ENCODE measurements at regions not wholly inside any gene's neighbourhood (a gene's known extent, or its start where the extent isn't known, plus 50 kb on each side); places are given as distances from the start of the nearest gene placed in this dataset.

DNA sequence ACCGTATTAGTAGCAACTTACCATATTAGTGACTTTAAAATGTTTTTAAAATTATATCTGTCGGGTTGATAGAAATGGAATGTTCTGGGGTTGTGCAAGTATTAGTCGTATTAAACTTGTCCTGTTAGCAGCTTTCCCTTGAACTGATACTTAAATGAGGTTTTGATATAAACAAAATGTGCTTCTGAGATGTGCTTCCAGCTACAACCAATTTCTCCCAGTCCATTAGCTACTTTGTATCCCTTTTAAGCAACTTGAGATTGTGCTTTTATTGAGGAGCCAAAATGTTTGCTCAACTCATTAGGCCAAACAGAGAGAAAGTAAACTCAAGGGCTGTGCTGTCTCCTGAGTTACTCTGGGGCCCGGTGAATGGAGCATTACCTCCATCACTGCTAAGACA is 255.0 kb upstream of the RBFOX1 start:
- Histone ChIP-seq H3K9me3 (ENCODE audit: insufficient read depth, low read length) (no peaks in the 10 kb centered on the region), H3K27me3 (ENCODE audit: low read length) (no peaks in the 10 kb centered on the region), H2AFZ (ENCODE audit: low read depth, low read length, severe bottlenecking) (no peak overlapping the region), H3K9me2 (replicated peaks; ENCODE audit: insufficient read depth, low read length) (no peaks in the 10 kb centered on the region; the same call in 1 of the 2 replicates), H3K36me3 (ENCODE audit: low read length) (no peaks in the 10 kb centered on the region), H3F3A (ENCODE audit: insufficient read depth) (no peaks in the 10 kb centered on the region), H4K20me1 (ENCODE audit: low read depth, low read length) (no peaks in the 10 kb centered on the region), H3K4me2 (ENCODE audit: low read depth, low read length, poor library complexity, severe bottlenecking) (no peak overlapping the region), H3K9ac (ENCODE audit: low read length) (no peak overlapping the region), H3K27ac (ENCODE audit: low read depth, low read length) (no peak overlapping the region), H3K79me2 (ENCODE audit: insufficient read depth, low read length) (no peaks in the 10 kb centered on the region), H3K4me3 (ENCODE audit: insufficient read depth, low read length, poor library complexity, severe bottlenecking) (no peak overlapping the region)
- TF ChIP-seq EZH2phosphoT487 (conservative IDR thresholded peaks at IDR 0.05; ENCODE audit: low read length) (no peak), CTCF (IDR thresholded peaks at IDR 0.05; ENCODE audit: insufficient read depth, low read length, poor library complexity, severe bottlenecking) (no peak)

DNA sequence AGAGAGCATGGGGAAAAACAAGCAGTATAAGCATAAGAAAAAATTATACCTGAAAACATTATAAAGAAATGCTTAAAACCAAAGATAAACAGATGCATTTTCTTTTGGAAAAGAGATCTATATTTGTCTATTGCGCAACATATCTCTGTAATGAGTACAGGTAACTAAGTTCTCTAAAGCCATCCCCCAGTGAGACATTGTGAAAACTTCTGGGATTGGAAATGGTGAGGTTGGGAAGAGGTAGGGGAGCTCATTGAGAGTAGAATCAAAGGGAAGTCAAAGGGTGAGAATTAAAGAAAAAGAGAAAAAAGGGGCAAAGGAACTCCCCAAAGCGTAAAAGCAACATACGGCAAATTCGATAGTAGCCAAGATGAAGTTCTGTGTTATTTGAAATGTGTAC is 257.9 kb upstream of the RBFOX1 start:
- H3K36me3 ChIP-seq (ENCODE audit: low read length), result no peaks in the 10 kb centered on the region
- no peaks in the 10 kb centered on the region for H3K9me3 ChIP-seq (ENCODE audit: insufficient read depth, low read length)
- no peak overlapping the region for H3K4me2 ChIP-seq (ENCODE audit: low read depth, low read length, poor library complexity, severe bottlenecking)
- H3K4me3 ChIP-seq (ENCODE audit: insufficient read depth, low read length, poor library complexity, severe bottlenecking), result no peak overlapping the region
- no peak overlapping the region for H2AFZ ChIP-seq (ENCODE audit: low read depth, low read length, severe bottlenecking)
- H4K20me1 ChIP-seq (ENCODE audit: low read depth, low read length), result no peaks in the 10 kb centered on the region
- no peaks in the 10 kb centered on the region for H3K27me3 ChIP-seq (ENCODE audit: low read length)
- no peaks in the 10 kb centered on the region for H3K9me2 ChIP-seq (replicated peaks; ENCODE audit: insufficient read depth, low read length)
- H3K27ac ChIP-seq (ENCODE audit: low read depth, low read length), result no peak overlapping the region
- H3K79me2 ChIP-seq (ENCODE audit: insufficient read depth, low read length), result no peaks in the 10 kb centered on the region
- H3F3A ChIP-seq (ENCODE audit: insufficient read depth), result no peaks in the 10 kb centered on the region
- TF ChIP-seq CTCF (IDR thresholded peaks at IDR 0.05; ENCODE audit: insufficient read depth, low read length, poor library complexity, severe bottlenecking) (no peak), EZH2phosphoT487 (conservative IDR thresholded peaks at IDR 0.05; ENCODE audit: low read length) (no peak)
- H3K9ac ChIP-seq (ENCODE audit: low read length), result no peak overlapping the region

DNA sequence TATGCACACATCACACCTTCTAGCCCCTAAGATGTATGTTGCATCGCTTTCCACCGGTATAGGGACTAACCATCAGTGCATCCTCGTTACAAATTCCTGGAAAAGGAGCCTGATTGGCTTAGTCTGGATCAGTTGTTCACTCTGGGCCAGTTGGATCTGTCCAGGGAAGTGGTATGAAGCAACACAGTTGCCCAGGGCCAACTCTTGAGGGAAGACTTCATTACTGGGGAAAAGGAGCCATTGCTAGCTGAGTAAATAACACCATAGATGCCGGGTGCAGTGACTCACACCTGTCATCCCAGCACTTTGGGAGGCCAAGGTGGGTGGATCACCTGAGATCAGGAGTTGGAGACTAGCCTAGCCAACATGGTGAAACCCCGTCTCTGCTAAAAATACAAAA is 275.2 kb upstream of the RBFOX1 start:
- Histone ChIP-seq H3K9me2 (replicated peaks; ENCODE audit: insufficient read depth, low read length) (no peaks in the 10 kb centered on the region), H3K27me3 (ENCODE audit: low read length) (no peaks in the 10 kb centered on the region), H3K79me2 (ENCODE audit: insufficient read depth, low read length) (no peaks in the 10 kb centered on the region), H3K27ac (ENCODE audit: low read depth, low read length) (no peak overlapping the region), H4K20me1 (ENCODE audit: low read depth, low read length) (no peaks in the 10 kb centered on the region), H3F3A (ENCODE audit: insufficient read depth) (no peaks in the 10 kb centered on the region), H3K9me3 (ENCODE audit: insufficient read depth, low read length) (no peaks in the 10 kb centered on the region), H3K9ac (ENCODE audit: low read length) (no peak overlapping the region), H3K4me2 (ENCODE audit: low read depth, low read length, poor library complexity, severe bottlenecking) (no peak overlapping the region), H3K4me3 (ENCODE audit: insufficient read depth, low read length, poor library complexity, severe bottlenecking) (no peak overlapping the region), H3K36me3 (ENCODE audit: low read length) (no peaks in the 10 kb centered on the region), H2AFZ (ENCODE audit: low read depth, low read length, severe bottlenecking) (no peak overlapping the region)
- TF ChIP-seq CTCF (IDR thresholded peaks at IDR 0.05; ENCODE audit: insufficient read depth, low read length, poor library complexity, severe bottlenecking) (no peak), EZH2phosphoT487 (conservative IDR thresholded peaks at IDR 0.05; ENCODE audit: low read length) (no peak)

- no peak overlapping the region for H3K4me2 ChIP-seq (ENCODE audit: low read depth, low read length, poor library complexity, severe bottlenecking)
- no peaks in the 10 kb centered on the region for H3K9me2 ChIP-seq (replicated peaks; ENCODE audit: insufficient read depth, low read length)
- no peaks in the 10 kb centered on the region for H3F3A ChIP-seq (ENCODE audit: insufficient read depth)
- H3K79me2 ChIP-seq (ENCODE audit: insufficient read depth, low read length), result no peaks in the 10 kb centered on the region
- H3K27ac ChIP-seq (ENCODE audit: low read depth, low read length), result no peak overlapping the region
- no peaks in the 10 kb centered on the region for H3K27me3 ChIP-seq (ENCODE audit: low read length)
- H3K9me3 ChIP-seq (ENCODE audit: insufficient read depth, low read length), result no peaks in the 10 kb centered on the region
- no peak for TF ChIP-seq EZH2phosphoT487 (conservative IDR thresholded peaks at IDR 0.05; ENCODE audit: low read length)
- no peak overlapping the region for H3K4me3 ChIP-seq (ENCODE audit: insufficient read depth, low read length, poor library complexity, severe bottlenecking)
- H2AFZ ChIP-seq (ENCODE audit: low read depth, low read length, severe bottlenecking), result no peak overlapping the region
- H3K36me3 ChIP-seq (ENCODE audit: low read length), result no peaks in the 10 kb centered on the region
- no peaks in the 10 kb centered on the region for H4K20me1 ChIP-seq (ENCODE audit: low read depth, low read length)
- no peak overlapping the region for H3K9ac ChIP-seq (ENCODE audit: low read length)
Measured at GRCh38 chr16:7055443-7055842, 277.2 kb upstream of the RBFOX1 start.

Measured in SU-DHL-6 (cell line).